Neural cell (in vitro differentiated cells): ENCODE measurements at regions not wholly inside any gene's neighbourhood (a gene's known extent, or its start where the extent isn't known, plus 50 kb on each side); places are given as distances from the start of the nearest gene placed in this dataset.

Experiments
- SMC3 ChIP-seq: fragments of 450-650 bp; conservative IDR thresholded peaks from 2 replicates; pipeline ENCODE4 v1.6.1; 2014; ENCODE audit warnings: antibody characterized with exemption, mild to moderate bottlenecking, moderate library complexity; ENCODE audit not compliant: poor library complexity
- TAF1 ChIP-seq: IDR thresholded peaks from 2 replicates; pipeline ENCODE4 v1.6.1; 2012; ENCODE audit warnings: low read depth
- TF ChIP-seq, protein P1 (sequence below): fragments of 450-650 bp; IDR thresholded peaks from 2 replicates; pipeline ENCODE4 v1.5.1; 2014; ENCODE audit warnings: antibody characterized with exemption, mild to moderate bottlenecking, moderate library complexity; ENCODE audit not compliant: poor library complexity, severe bottlenecking

DNA sequence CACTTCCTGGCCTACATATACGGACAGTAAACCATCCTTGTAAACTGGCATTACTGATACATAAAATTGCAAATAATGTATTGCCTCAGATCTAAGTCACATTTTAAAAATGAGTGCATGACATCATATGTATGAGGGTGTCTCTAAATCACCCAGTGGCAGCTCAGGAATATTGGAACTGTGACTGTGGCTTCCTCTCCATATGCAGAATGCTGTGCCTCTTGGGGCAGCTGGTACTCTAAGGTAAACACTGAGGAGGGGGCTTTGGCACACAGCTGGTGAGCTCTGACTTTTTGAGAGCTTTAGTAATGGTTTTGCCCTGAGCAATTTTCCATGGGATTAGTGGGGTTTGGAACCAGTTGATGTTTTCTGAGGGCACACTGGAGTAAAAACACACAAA lies 263.7 kb downstream of the BMP4 start:
- TF ChIP-seq, protein P1, sequence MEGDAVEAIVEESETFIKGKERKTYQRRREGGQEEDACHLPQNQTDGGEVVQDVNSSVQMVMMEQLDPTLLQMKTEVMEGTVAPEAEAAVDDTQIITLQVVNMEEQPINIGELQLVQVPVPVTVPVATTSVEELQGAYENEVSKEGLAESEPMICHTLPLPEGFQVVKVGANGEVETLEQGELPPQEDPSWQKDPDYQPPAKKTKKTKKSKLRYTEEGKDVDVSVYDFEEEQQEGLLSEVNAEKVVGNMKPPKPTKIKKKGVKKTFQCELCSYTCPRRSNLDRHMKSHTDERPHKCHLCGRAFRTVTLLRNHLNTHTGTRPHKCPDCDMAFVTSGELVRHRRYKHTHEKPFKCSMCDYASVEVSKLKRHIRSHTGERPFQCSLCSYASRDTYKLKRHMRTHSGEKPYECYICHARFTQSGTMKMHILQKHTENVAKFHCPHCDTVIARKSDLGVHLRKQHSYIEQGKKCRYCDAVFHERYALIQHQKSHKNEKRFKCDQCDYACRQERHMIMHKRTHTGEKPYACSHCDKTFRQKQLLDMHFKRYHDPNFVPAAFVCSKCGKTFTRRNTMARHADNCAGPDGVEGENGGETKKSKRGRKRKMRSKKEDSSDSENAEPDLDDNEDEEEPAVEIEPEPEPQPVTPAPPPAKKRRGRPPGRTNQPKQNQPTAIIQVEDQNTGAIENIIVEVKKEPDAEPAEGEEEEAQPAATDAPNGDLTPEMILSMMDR, result no peak
- TF ChIP-seq SMC3 (no peak), TAF1 (no peak)
